ENCODE measurements at regions not wholly inside any gene's neighbourhood (a gene's known extent, or its start where the extent isn't known, plus 50 kb on each side); places are given as distances from the start of the nearest gene placed in this dataset.

GRCh38 chr2:21676041-21676440 is 552.3 kb downstream of the TDRD15 start:
- no peak for TF ChIP-seq CTCF (IDR thresholded peaks at IDR 0.05; ENCODE audit: low read depth, low read length)
- no peak for DNase-seq (ENCODE audit: extremely low read depth, low read depth)

GRCh38 chr2:21676676-21677075 is 552.9 kb downstream of the TDRD15 start:
- no peak for DNase-seq (ENCODE audit: extremely low read depth, low read depth)
- TF ChIP-seq CTCF (IDR thresholded peaks at IDR 0.05; ENCODE audit: low read depth, low read length): no peak

- no peak for TF ChIP-seq CTCF (IDR thresholded peaks at IDR 0.05; ENCODE audit: low read depth, low read length)
- DNase-seq (ENCODE audit: extremely low read depth, low read depth): no peak
Measured at GRCh38 chr2:21683838-21684237, 560.1 kb downstream of the TDRD15 start.

- no peak for DNase-seq (ENCODE audit: extremely low read depth, low read depth)
Measured at GRCh38 chr2:21687589-21687988, 563.8 kb downstream of the TDRD15 start.

GRCh38 chr2:21690005-21690404 is 566.2 kb downstream of the TDRD15 start:
- no peak for DNase-seq (ENCODE audit: extremely low read depth, low read depth)
- TF ChIP-seq CTCF (IDR thresholded peaks at IDR 0.05; ENCODE audit: low read depth, low read length): no peak

More at GRCh38 chr2:21687589-21687988, 563.8 kb downstream of the TDRD15 start:
- no peak for TF ChIP-seq CTCF (IDR thresholded peaks at IDR 0.05; ENCODE audit: low read depth, low read length)

- no peak for DNase-seq (ENCODE audit: extremely low read depth, low read depth)
- TF ChIP-seq CTCF (IDR thresholded peaks at IDR 0.05; ENCODE audit: low read depth, low read length): no peak
Measured at GRCh38 chr2:21693081-21693480, 569.3 kb downstream of the TDRD15 start.

GRCh38 chr2:21694079-21694878 is 570.5 kb downstream of the TDRD15 start:
- no peak for TF ChIP-seq CTCF (IDR thresholded peaks at IDR 0.05; ENCODE audit: low read depth, low read length)
- DNase-seq (ENCODE audit: extremely low read depth, low read depth): no peak
